ENCODE measurements at regions not wholly inside any gene's neighbourhood (a gene's known extent, or its start where the extent isn't known, plus 50 kb on each side); places are given as distances from the start of the nearest gene placed in this dataset.

DNA sequence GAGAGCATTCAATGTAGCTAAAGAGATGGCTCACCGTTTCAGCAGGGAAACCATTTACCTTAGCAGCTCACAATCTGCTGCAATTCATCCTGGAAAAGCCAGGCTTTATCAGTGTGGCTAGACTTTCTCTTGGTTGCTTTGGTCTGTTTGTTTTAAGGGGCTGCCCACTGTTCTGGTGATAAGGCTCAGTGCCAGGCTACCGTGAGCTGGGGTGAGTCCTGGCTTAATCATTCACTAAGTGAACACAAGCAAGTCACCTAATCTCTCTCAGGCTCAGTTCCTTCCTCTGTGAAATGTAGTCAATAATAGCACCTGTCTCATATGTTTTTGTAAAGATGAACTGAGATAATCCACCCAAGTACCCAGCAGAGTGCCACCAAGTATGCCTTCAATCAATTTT is 229.0 kb downstream of the TEX29 start:
- no peaks in the 10 kb centered on the region for H3K36me3 ChIP-seq
- H3K27me3 ChIP-seq = peaks cover 0 to 11% (median 0%) of the 10 kb centered on the region in 9 donors
- ATAC-seq (peak in 1 of 4 donors; percentile 27), DNase-seq (no peak)
- intact Hi-C loops (cut with DNase I) = no loop called here
- H3K9me3 ChIP-seq = peaks cover 0 to 4% (median 0%) of the 10 kb centered on the region in 12 donors
- TF ChIP-seq, protein P1, sequence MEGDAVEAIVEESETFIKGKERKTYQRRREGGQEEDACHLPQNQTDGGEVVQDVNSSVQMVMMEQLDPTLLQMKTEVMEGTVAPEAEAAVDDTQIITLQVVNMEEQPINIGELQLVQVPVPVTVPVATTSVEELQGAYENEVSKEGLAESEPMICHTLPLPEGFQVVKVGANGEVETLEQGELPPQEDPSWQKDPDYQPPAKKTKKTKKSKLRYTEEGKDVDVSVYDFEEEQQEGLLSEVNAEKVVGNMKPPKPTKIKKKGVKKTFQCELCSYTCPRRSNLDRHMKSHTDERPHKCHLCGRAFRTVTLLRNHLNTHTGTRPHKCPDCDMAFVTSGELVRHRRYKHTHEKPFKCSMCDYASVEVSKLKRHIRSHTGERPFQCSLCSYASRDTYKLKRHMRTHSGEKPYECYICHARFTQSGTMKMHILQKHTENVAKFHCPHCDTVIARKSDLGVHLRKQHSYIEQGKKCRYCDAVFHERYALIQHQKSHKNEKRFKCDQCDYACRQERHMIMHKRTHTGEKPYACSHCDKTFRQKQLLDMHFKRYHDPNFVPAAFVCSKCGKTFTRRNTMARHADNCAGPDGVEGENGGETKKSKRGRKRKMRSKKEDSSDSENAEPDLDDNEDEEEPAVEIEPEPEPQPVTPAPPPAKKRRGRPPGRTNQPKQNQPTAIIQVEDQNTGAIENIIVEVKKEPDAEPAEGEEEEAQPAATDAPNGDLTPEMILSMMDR (IDR thresholded peaks at IDR 0.05) = no peak
- TF ChIP-seq POLR2A (IDR thresholded peaks at IDR 0.05) = no peak
- H3K4me3 ChIP-seq = no peak overlapping the region
- 28 to 38% (median 30%) methylated on average over 2 of the region's 2 CpGs for WGBS, 4 donors
- no peaks in the 10 kb centered on the region for H3K4me1 ChIP-seq
- no peak overlapping the region for H3K27ac ChIP-seq

DNA sequence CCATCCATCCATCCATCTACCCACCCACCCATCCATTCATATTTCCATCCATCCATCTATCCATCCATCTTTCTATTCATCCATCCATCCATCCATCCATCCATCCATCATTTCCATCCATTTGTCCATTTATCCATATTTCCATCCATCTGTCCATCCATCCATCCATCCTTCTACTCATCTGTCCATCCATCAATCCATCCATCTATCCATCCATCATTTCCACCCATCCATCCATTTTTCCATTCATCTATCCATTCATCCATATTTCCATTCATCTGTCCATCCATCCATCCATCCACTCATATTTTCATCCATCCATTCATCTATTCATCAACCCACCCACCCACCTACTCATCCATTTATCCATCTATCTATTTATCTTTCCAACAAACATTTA is 229.6 kb downstream of the TEX29 start:
- no peaks in the 10 kb centered on the region for H3K4me1 ChIP-seq
- H3K36me3 ChIP-seq = no peaks in the 10 kb centered on the region
- no peak for TF ChIP-seq POLR2A (IDR thresholded peaks at IDR 0.05)
- TF ChIP-seq, protein P1 (IDR thresholded peaks at IDR 0.05) = no peak
- peaks cover 0 to 17% (median 2%) of the 10 kb centered on the region in 9 donors for H3K27me3 ChIP-seq
- ATAC-seq (no peak), DNase-seq (no peak)
- H3K4me3 ChIP-seq = no peak overlapping the region
- intact Hi-C loops (cut with DNase I) = no loop called here
- H3K27ac ChIP-seq = no peak overlapping the region
- H3K9me3 ChIP-seq = peaks cover 0 to 4% (median 0%) of the 10 kb centered on the region in 12 donors

DNA sequence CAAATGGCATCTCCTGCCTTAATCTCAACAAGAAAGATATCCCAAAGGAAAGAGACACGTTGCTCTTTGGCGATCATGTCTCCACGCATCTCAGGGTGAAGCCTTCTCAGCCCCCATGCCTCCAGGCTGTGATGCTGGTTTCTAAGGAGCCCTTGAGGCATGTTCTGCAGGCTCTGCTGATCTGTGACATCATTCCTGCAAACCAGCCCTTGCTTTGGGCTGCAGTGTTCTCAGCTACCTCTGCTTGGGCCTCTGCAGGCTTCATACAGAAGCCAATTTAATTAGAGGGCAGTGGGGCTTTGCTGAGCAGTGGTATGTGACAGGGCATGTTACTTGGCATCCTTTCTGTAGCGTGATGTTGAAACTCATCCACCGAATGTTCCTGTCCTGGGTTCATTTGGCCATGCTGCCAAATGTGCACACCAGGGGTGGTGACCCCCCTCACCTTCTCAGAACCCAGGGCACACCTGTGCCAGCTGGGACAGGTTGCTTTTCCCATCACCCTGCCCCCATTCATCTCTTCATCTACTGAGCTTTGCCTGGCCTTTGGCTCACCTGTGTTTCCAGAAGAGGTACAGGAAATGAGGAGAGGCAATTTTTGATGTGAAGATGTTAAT is 230.9 kb downstream of the TEX29 start:
- H3K27me3 ChIP-seq = peaks cover 0 to 30% (median 6%) of the 10 kb centered on the region in 9 donors

DNA sequence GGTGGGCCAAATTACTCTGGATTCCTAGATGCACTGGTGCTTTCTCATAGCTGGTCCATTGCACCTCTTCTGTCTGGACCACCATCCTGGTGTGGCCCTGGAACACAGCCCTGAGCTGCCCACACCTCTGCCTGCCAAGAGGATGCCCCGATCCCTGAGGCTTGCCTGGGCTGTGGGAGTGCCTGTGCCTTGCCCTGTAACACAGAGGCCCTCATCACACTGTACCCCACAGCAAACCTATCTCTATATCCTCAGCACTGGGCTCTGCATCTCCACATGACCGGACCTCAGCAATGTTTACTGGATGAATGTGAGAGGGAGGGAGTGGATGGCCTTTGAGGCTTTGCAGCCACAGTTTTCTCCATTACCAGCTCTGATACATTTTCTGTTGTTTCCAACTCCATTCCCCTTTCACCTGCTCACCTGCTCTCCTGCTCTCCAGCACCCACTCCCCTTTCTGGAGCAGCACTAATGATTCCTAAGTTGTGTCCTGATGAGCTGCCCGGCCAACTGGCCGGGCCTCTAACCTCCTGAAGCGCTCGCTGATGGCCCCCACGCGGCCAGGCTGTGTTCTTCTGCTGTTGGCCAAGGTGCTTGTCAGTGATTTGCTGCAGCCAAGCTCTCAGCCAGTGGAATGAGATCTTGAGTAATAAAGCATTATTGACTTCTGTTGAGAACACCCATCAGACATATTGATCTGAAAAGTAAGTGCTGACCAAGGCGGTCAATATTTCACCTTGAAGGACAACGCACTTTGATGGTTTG is 232.6 kb downstream of the TEX29 start:
- H3K36me3 ChIP-seq = no peaks in the 10 kb centered on the region
- H3K27me3 ChIP-seq = peaks cover 0 to 35% (median 6%) of the 10 kb centered on the region in 9 donors
- no peak overlapping the region for H3K27ac ChIP-seq
- 86 to 91% (median 87%) methylated on average over 10 of the region's 10 CpGs for WGBS, 4 donors
- intact Hi-C loops (cut with DNase I) = no loop called here
- H3K4me1 ChIP-seq = no peaks in the 10 kb centered on the region
- no peak for ATAC-seq
- no peak for DNase-seq
- TF ChIP-seq, protein P1 (IDR thresholded peaks at IDR 0.05) = no peak
- TF ChIP-seq POLR2A (IDR thresholded peaks at IDR 0.05) = no peak
- peaks cover 0 to 4% (median 0%) of the 10 kb centered on the region in 12 donors for H3K9me3 ChIP-seq
- no peak overlapping the region for H3K4me3 ChIP-seq

More for the DNA sequence above, 230.9 kb downstream of the TEX29 start:
- DNase-seq (no peak), ATAC-seq (no peak)
- Histone ChIP-seq H3K9me3 (peaks cover 0 to 4% (median 0%) of the 10 kb centered on the region in 12 donors), H3K4me3 (no peak overlapping the region), H3K27ac (no peak overlapping the region), H3K4me1 (no peaks in the 10 kb centered on the region), H3K36me3 (no peaks in the 10 kb centered on the region)
- WGBS, 4 donors = 77 to 81% (median 78%) methylated on average over 5 of the region's 5 CpGs
- TF ChIP-seq, protein P1 (IDR thresholded peaks at IDR 0.05) = no peak
- no peak for TF ChIP-seq POLR2A (IDR thresholded peaks at IDR 0.05)
- intact Hi-C loops (cut with DNase I) = no loop called here
